Central memory CD8-positive, alpha-beta T cell (primary cell): ENCODE measurements at regions not wholly inside any gene's neighbourhood (a gene's known extent, or its start where the extent isn't known, plus 50 kb on each side); places are given as distances from the start of the nearest gene placed in this dataset.
A peak's percentile ranks its signal among the peaks of the same experiment; 100 is the strongest.

Experiments
- ATAC-seq: fragments of 150-1000 bp; cut with Tn5 transposase; replicated peaks from 2 replicates; pipeline ENCODE4 v1.10.0; 2022; ENCODE audit warnings: mild to moderate bottlenecking, moderate FRiP score, moderate number of reproducible peaks; ENCODE audit not compliant: poor library complexity, severe bottlenecking; ENCODE audit errors: extremely low read depth
- DNase-seq, 2 donors: peaks; one replicate each; pipeline ENCODE4 v3.0.0; 2021; ENCODE audit warnings: low spot score in 2 of 2
- H3K27ac Mint-ChIP-seq: one replicate; pipeline ENCODE4 v1.8.0; 2022; ENCODE audit warnings: low read depth, mild to moderate bottlenecking, moderate library complexity, mixed read lengths
- H3K27me3 Mint-ChIP-seq: one replicate; pipeline ENCODE4 v1.8.0; 2022; ENCODE audit warnings: mixed read lengths
- H3K36me3 Mint-ChIP-seq: one replicate; pipeline ENCODE4 v1.8.0; 2022; ENCODE audit warnings: mild to moderate bottlenecking, moderate library complexity, mixed read lengths; ENCODE audit not compliant: insufficient read depth
- H3K4me1 Mint-ChIP-seq: one replicate; pipeline ENCODE4 v1.8.0; 2022; ENCODE audit warnings: mixed read lengths
- H3K4me3 Mint-ChIP-seq: one replicate; pipeline ENCODE4 v1.8.0; 2022; ENCODE audit warnings: mild to moderate bottlenecking, moderate library complexity, mixed read lengths
- H3K9me3 Mint-ChIP-seq: one replicate; pipeline ENCODE4 v1.8.0; 2022; ENCODE audit warnings: mixed read lengths

DNA sequence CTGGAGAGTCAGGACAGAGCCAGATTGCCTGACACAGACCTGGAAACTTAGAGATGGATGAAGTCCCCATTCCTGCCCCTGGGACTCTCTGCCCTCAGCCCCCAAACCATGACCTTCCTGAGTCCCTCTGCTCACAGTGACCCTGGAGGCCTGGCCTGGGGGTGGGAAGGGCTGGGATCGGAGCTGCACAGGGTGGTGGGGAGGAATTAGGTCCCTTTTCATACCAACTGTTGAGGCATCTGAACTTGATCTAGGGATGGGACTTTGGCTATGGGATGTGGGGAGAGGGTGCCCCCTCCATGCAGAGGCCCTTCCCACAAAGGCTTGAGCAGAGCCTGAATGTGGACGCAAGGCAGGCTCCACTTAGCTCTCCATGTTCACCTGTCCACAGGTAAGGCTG, 144.1 kb downstream of the MRPL14 start:
- no peaks in the 10 kb centered on the region for H3K36me3 Mint-ChIP-seq
- H3K27me3 Mint-ChIP-seq: peaks cover 23% of the 10 kb centered on the region
- no peak for ATAC-seq
- no peaks in the 10 kb centered on the region for H3K4me1 Mint-ChIP-seq
- DNase-seq: no peak
- no peak overlapping the region for H3K4me3 Mint-ChIP-seq
- H3K9me3 Mint-ChIP-seq: no peaks in the 10 kb centered on the region
- no peak overlapping the region for H3K27ac Mint-ChIP-seq

GRCh38 chr6:43982084-43982625, 145.1 kb downstream of the MRPL14 start:
- no peak for ATAC-seq
- Mint-ChIP-seq H3K27ac (no peak overlapping the region), H3K9me3 (no peaks in the 10 kb centered on the region), H3K36me3 (no peaks in the 10 kb centered on the region), H3K27me3 (peaks cover 33% of the 10 kb centered on the region), H3K4me3 (no peak overlapping the region), H3K4me1 (peaks cover 6% of the 10 kb centered on the region)
- no peak for DNase-seq

DNA sequence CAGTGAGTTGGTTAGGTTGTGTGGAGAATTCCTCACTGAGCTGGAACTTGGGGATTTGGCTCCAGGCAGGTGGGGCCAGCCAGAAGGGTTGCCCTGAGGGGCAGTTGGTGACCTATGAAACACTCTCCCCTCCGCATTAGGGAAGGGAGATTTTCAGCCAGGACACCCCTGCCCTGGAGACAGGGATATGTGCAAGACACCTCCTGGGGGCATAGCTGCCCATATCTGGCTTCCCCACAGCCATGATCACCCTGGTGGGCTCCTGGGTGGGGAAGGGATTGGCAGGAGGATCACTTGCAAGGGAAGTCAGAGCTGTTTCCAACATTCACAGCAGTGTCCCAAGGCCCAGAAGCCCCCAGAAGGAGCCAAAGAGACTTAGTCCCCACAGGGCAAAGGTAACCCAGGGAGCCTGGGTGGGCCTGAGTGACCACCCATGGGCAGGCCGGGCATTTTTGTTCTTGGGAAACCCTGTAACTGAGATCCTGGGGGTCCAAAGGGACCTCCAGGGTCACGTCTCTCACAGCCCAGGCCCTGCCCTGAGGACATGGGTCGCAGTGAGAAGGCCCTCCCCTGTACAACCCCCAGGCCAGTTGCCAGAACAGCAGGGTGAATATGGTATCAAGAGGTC, 145.8 kb downstream of the MRPL14 start:
- Mint-ChIP-seq H3K9me3 (no peaks in the 10 kb centered on the region), H3K36me3 (no peaks in the 10 kb centered on the region), H3K27ac (no peak overlapping the region), H3K4me3 (no peak overlapping the region), H3K27me3 (peaks cover 36% of the 10 kb centered on the region), H3K4me1 (peaks cover 6% of the 10 kb centered on the region)
- ATAC-seq (no peak), DNase-seq (no peak)

- Mint-ChIP-seq H3K4me1 (peaks cover 6% of the 10 kb centered on the region), H3K36me3 (no peaks in the 10 kb centered on the region), H3K4me3 (no peak overlapping the region), H3K9me3 (no peaks in the 10 kb centered on the region), H3K27me3 (peaks cover 47% of the 10 kb centered on the region), H3K27ac (no peak overlapping the region)
- ATAC-seq (no peak), DNase-seq (no peak)
Measured at GRCh38 chr6:43980004-43980795, 147.1 kb downstream of the MRPL14 start.

DNA sequence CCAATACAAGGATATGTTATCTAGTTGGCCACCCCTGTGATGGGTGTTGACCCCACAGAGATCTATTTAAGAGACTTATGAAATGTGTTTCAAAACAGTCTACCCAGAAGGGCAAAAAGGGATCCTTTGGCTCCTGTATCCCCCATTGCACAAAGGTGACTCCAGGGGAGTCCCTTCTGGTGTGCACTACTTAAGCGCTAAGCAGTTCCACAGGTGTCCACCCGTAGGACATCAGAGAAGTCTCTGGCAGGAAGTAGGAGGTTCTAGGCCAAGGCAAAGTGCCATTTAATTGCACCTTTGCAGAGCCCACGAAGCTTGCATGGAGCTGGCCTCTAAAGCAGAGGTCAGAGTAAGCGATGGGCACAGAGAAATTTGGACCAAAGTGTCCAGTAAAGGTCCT, 147.7 kb downstream of the MRPL14 start:
- no peaks in the 10 kb centered on the region for H3K9me3 Mint-ChIP-seq
- no peak for DNase-seq
- H3K27me3 Mint-ChIP-seq: peaks cover 48% of the 10 kb centered on the region
- H3K4me1 Mint-ChIP-seq: peaks cover 6% of the 10 kb centered on the region
- H3K27ac Mint-ChIP-seq: no peak overlapping the region
- no peak overlapping the region for H3K4me3 Mint-ChIP-seq
- no peaks in the 10 kb centered on the region for H3K36me3 Mint-ChIP-seq
- no peak for ATAC-seq

DNA sequence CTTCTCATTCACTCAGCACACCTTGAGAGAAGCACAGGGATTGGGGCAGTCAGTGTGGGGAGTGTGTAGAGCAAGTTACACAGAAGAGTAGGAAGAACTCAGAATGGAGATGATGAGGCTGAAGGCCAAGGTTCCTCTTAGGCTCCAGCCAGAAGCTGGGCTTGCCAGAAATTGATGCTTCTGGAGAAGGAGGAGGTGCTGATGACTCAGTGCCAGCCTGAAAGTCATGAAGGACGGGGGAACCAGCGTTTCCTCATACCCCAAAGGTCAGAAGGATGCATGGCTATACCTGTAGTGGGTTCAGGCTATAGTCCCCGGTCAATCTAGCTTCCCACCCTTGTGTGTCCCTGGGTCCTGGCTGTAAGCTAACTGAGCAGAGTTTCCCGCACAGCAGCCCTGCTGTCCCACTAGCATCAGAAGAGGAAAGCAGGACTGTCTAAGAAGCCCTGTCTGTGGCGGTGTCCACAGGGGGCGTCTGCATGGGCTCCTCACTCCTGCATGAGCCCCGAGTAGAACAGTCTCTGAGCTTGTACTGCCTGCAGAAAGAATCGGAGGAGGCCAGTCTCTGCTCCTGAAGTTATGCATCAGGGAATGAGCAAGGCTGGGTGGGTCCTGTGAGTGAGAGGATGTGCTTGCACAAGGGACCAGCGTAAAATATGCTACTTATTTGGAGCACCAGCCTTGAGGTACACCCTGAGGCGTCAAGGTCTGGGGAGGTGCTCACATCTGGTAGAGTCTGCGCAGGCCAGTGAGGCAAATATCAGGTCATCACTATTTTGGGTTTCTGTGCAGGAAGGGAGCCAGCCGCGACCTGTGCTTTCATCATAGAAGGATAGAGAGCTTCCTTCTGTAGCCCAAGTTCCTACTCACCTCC, 148.5 kb downstream of the MRPL14 start:
- H3K9me3 Mint-ChIP-seq: no peaks in the 10 kb centered on the region
- ATAC-seq (no peak), DNase-seq (no peak)
- H3K27ac Mint-ChIP-seq: peak overlapping the region; percentile 8
- H3K4me1 Mint-ChIP-seq: peaks cover 6% of the 10 kb centered on the region
- H3K4me3 Mint-ChIP-seq: no peak overlapping the region
- H3K27me3 Mint-ChIP-seq: peaks cover 48% of the 10 kb centered on the region
- H3K36me3 Mint-ChIP-seq: no peaks in the 10 kb centered on the region

DNA sequence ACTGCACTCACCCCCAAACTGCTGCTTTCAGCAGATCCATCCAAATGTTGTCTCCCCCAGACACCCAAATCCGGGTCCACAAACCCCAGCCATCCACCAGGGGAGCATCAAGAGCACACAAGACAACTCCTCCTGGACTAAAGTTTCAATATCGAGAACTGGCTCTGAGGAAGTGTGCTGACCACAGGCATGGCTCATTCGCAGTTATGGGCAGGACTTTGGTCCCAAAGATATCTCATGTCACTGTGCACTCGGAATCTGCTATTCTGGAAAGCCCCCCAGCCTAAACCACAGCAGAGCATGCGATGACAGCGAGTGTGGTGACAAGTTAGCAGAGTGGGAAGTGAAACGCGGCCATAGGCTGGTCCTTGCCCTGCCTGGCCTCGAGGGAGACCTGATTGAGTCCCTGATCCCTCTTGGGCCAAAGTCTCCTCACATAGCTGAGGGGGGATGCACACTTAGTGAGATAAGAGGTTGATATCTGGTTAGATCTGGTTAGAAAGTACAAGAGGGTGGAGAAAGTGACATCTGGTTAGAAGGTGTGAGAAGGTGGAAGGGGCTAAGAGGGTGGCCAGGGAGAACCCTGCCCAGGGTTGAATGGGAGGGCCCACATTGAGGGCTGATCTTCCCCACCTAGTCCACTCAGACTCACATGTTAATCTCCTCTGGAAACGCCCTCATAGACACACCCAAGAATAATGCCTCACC, 149.7 kb downstream of the MRPL14 start:
- Mint-ChIP-seq H3K4me1 (peaks cover 6% of the 10 kb centered on the region), H3K27ac (no peak overlapping the region), H3K27me3 (peaks cover 48% of the 10 kb centered on the region), H3K4me3 (no peak overlapping the region), H3K36me3 (no peaks in the 10 kb centered on the region), H3K9me3 (no peaks in the 10 kb centered on the region)
- DNase-seq (no peak), ATAC-seq (peak; percentile 32)

- H3K4me3 Mint-ChIP-seq: no peak overlapping the region
- H3K36me3 Mint-ChIP-seq: no peaks in the 10 kb centered on the region
- DNase-seq (no peak), ATAC-seq (no peak)
- H3K27me3 Mint-ChIP-seq: peaks cover 48% of the 10 kb centered on the region
- no peak overlapping the region for H3K27ac Mint-ChIP-seq
- H3K4me1 Mint-ChIP-seq: peaks cover 6% of the 10 kb centered on the region
- no peaks in the 10 kb centered on the region for H3K9me3 Mint-ChIP-seq
Measured at GRCh38 chr6:43976706-43977403, 150.4 kb downstream of the MRPL14 start.

GRCh38 chr6:43974643-43975230, 152.5 kb downstream of the MRPL14 start:
- no peak for DNase-seq

GRCh38 chr6:43973357-43973756, 153.9 kb downstream of the MRPL14 start:
- H3K36me3 Mint-ChIP-seq: no peaks in the 10 kb centered on the region
- ATAC-seq (no peak), DNase-seq (no peak)
- peaks cover 6% of the 10 kb centered on the region for H3K4me1 Mint-ChIP-seq
- H3K27me3 Mint-ChIP-seq: peaks cover 27% of the 10 kb centered on the region
- no peak overlapping the region for H3K27ac Mint-ChIP-seq
- H3K9me3 Mint-ChIP-seq: no peaks in the 10 kb centered on the region
- H3K4me3 Mint-ChIP-seq: no peak overlapping the region

More at GRCh38 chr6:43974643-43975230, 152.5 kb downstream of the MRPL14 start:
- no peak overlapping the region for H3K27ac Mint-ChIP-seq
- H3K36me3 Mint-ChIP-seq: no peaks in the 10 kb centered on the region
- no peaks in the 10 kb centered on the region for H3K9me3 Mint-ChIP-seq
- no peak overlapping the region for H3K4me3 Mint-ChIP-seq
- H3K4me1 Mint-ChIP-seq: peaks cover 6% of the 10 kb centered on the region
- peaks cover 36% of the 10 kb centered on the region for H3K27me3 Mint-ChIP-seq
- no peak for ATAC-seq

- Mint-ChIP-seq H3K27me3 (peaks cover 22% of the 10 kb centered on the region), H3K4me3 (no peak overlapping the region), H3K27ac (peak overlapping the region; percentile 26), H3K9me3 (no peaks in the 10 kb centered on the region), H3K36me3 (no peaks in the 10 kb centered on the region), H3K4me1 (peaks cover 6% of the 10 kb centered on the region)
- ATAC-seq: no peak
- DNase-seq: no peak
Measured at GRCh38 chr6:43972913-43973300, 154.3 kb downstream of the MRPL14 start.
